PFSK-1 (cell line): ENCODE measurements at regions not wholly inside any gene's neighbourhood (a gene's known extent, or its start where the extent isn't known, plus 50 kb on each side); places are given as distances from the start of the nearest gene placed in this dataset.

Experiments
- FOXP2 ChIP-seq: optimal IDR thresholded peaks from 2 replicates; pipeline ENCODE3; 2011; ENCODE audit warnings: borderline replicate concordance, control low read depth, inconsistent platforms; ENCODE audit not compliant: insufficient read depth; ENCODE audit errors: extremely low read length, extremely low read depth
- POLR2AphosphoS5 ChIP-seq: IDR thresholded peaks from 2 replicates; pipeline ENCODE4 v1.6.1; 2012; ENCODE audit warnings: low read depth, mild to moderate bottlenecking, control low read depth, low read length, moderate library complexity
- REST ChIP-seq, 2 experiments: IDR thresholded peaks; 2 replicates each; pipeline versions ENCODE4 v1.6.1 to v1.8.0; 2011 to 2012; ENCODE audit warnings: low read depth in 2 of 2, low read length in 2 of 2, control low read depth in 1 of 2, inconsistent platforms in 1 of 2, mild to moderate bottlenecking in 1 of 2, moderate library complexity in 1 of 2; ENCODE audit not compliant: insufficient read depth in 1 of 2
- SIN3A ChIP-seq: IDR thresholded peaks from 2 replicates; pipeline ENCODE4 v1.6.1; 2012; ENCODE audit warnings: mild to moderate bottlenecking, low read length, moderate library complexity, borderline replicate concordance; ENCODE audit not compliant: insufficient read depth
- TAF1 ChIP-seq: IDR thresholded peaks from 2 replicates; pipeline ENCODE4 v1.6.1; 2012; ENCODE audit warnings: low read length, control low read depth, borderline replicate concordance; ENCODE audit not compliant: insufficient read depth

GRCh38 chr22:48829908-48830307 lies 997.8 kb downstream of the BRD1 start:
- TF ChIP-seq FOXP2 (no peak), POLR2AphosphoS5 (no peak), REST (IDR thresholded peaks at IDR 0.05; ENCODE audit: insufficient read depth in 1 of 2, low read depth in 2 of 2, low read length in 2 of 2) (no peak), TAF1 (no peak), SIN3A (no peak)
